OCI-LY7 (cell line): ENCODE measurements at regions not wholly inside any gene's neighbourhood (a gene's known extent, or its start where the extent isn't known, plus 50 kb on each side); places are given as distances from the start of the nearest gene placed in this dataset.

Source experiments
- BruUV-seq: library from RNA; stranded (reverse); fragments of 400-500 nt; replicated peaks from 2 replicates; lab custom pipeline; 2021; lab: Mats Ljungman, UMichigan
- CTCF ChIA-PET: fragments of 300-600 bp; sonication (Branson Sonifier 250); formaldehyde crosslinking; loops from one replicate; lab custom pipeline; 2022; ENCODE audit warnings: antibody characterized with exemption; ENCODE audit not compliant: unreplicated experiment; lab: Charles Lee
- POLR2A ChIA-PET: fragments of 300-600 bp; sonication (Branson Sonifier 250); formaldehyde crosslinking; loops from one replicate; lab custom pipeline; 2022; ENCODE audit warnings: antibody characterized with exemption; lab: Charles Lee
- DNase-seq: peaks from one replicate; pipeline ENCODE4 v3.0.0-alpha.2; 2015; ENCODE audit warnings: low spot score
- H2AFZ ChIP-seq: fragments of 200-600 bp; sonication (generic), shearing (Covaris generic); 2 replicates; pipeline ENCODE4 v1.6.1; 2014; ENCODE audit warnings: mild to moderate bottlenecking, antibody characterized with exemption, low read length, moderate library complexity
- H3K27ac ChIP-seq: fragments of 200-600 bp; sonication (generic); 2 replicates; pipeline ENCODE4 v1.5.1; 2014; ENCODE audit warnings: mixed run types, low read depth, mild to moderate bottlenecking, moderate library complexity, low read length, inconsistent platforms; ENCODE audit not compliant: poor library complexity, severe bottlenecking
- H3K36me3 ChIP-seq: fragments of 200-600 bp; sonication (generic); 2 replicates; pipeline ENCODE4 v1.6.1; 2014; ENCODE audit warnings: mild to moderate bottlenecking, antibody characterized with exemption, low read length, moderate library complexity, mixed read lengths; ENCODE audit not compliant: insufficient read depth
- H3K4me1 ChIP-seq: fragments of 200-600 bp; sonication (generic); 2 replicates; pipeline ENCODE4 v1.5.1; 2014; ENCODE audit warnings: mild to moderate bottlenecking, low read length; ENCODE audit not compliant: insufficient read depth, poor library complexity, severe bottlenecking
- H3K4me2 ChIP-seq: fragments of 200-600 bp; sonication (generic); 2 replicates; pipeline ENCODE4 v1.6.1; 2014; ENCODE audit warnings: mild to moderate bottlenecking, low read length
- H3K4me3 ChIP-seq: fragments of 200-600 bp; sonication (generic); 2 replicates; pipeline ENCODE4 v1.5.1; 2014; ENCODE audit warnings: mild to moderate bottlenecking, low read depth, low read length; ENCODE audit not compliant: poor library complexity, severe bottlenecking
- H3K79me2 ChIP-seq: fragments of 200-600 bp; sonication (generic); 2 replicates; pipeline ENCODE4 v1.6.1; 2016; ENCODE audit warnings: low read depth, mild to moderate bottlenecking, low read length, moderate library complexity, mixed read lengths; ENCODE audit not compliant: insufficient read depth
- H3K9me2 ChIP-seq: fragments of 200-600 bp; sonication (generic); 2 replicates; pipeline ENCODE4 v1.6.1; 2016; ENCODE audit warnings: mild to moderate bottlenecking, low read length, mixed read lengths; ENCODE audit not compliant: insufficient read depth
- H3K9me3 ChIP-seq: fragments of 200-600 bp; sonication (generic); 2 replicates; pipeline ENCODE4 v1.6.1; 2014; ENCODE audit warnings: mild to moderate bottlenecking, mixed run types, low read length, mixed read lengths
- H4K20me1 ChIP-seq: fragments of 200-600 bp; sonication (generic); 2 replicates; pipeline ENCODE4 v1.6.1; 2014; ENCODE audit warnings: mild to moderate bottlenecking, antibody characterized with exemption, low read length, moderate library complexity, mixed read lengths; ENCODE audit not compliant: insufficient read depth
- EZH2phosphoT487 ChIP-seq: fragments of 200-600 bp; sonication (generic); IDR thresholded peaks from 2 replicates; pipeline ENCODE4 v1.6.1; 2018; ENCODE audit warnings: low read depth, borderline replicate concordance, mild to moderate bottlenecking, mixed run types, antibody characterized with exemption, low read length, moderate library complexity, mixed read lengths
- intact Hi-C: fragments of 100-400 bp; cut with micrococcal nuclease; formaldehyde crosslinking; loops from one replicate; pipeline ENCODE4 v1.10.0; 2022; ENCODE audit not compliant: unreplicated experiment
- TF ChIP-seq, protein P1 (sequence below): fragments of 200-600 bp; sonication (generic); conservative IDR thresholded peaks from 2 replicates; pipeline ENCODE4 v1.5.1; 2014; ENCODE audit warnings: mild to moderate bottlenecking, antibody characterized with exemption, low read length, moderate library complexity, mixed read lengths

DNA sequence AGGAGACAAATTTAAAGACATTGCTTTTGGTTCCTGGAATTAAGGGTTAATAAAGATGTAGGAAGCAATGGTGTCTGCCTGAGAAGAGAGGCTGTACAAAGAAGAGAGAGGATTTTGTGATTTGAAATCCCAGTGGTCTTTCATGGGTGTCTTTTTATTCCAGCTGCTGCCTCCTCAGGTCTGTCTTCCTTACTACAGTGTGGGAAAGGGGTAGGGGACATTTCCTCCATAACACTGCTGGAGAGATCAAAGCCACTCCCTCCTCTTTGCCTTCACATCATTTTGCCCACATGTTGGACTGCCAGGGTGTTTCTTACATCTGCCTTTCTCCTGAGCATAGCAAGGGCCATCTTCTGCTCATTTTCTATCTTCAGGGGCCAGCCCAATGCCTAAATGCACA lies 348.5 kb downstream of the EN1 start:
- Histone ChIP-seq H4K20me1 (no peaks in the 10 kb centered on the region), H3K4me1 (no peaks in the 10 kb centered on the region), H3K4me3 (no peak overlapping the region), H3K36me3 (no peaks in the 10 kb centered on the region), H3K9me3 (no peaks in the 10 kb centered on the region), H3K79me2 (no peaks in the 10 kb centered on the region), H2AFZ (no peak overlapping the region), H3K9me2 (no peaks in the 10 kb centered on the region), H3K27ac (no peak overlapping the region), H3K4me2 (no peak overlapping the region)
- intact Hi-C loops: no loop called here
- no peak for TF ChIP-seq EZH2phosphoT487
- TF ChIP-seq, protein P1, sequence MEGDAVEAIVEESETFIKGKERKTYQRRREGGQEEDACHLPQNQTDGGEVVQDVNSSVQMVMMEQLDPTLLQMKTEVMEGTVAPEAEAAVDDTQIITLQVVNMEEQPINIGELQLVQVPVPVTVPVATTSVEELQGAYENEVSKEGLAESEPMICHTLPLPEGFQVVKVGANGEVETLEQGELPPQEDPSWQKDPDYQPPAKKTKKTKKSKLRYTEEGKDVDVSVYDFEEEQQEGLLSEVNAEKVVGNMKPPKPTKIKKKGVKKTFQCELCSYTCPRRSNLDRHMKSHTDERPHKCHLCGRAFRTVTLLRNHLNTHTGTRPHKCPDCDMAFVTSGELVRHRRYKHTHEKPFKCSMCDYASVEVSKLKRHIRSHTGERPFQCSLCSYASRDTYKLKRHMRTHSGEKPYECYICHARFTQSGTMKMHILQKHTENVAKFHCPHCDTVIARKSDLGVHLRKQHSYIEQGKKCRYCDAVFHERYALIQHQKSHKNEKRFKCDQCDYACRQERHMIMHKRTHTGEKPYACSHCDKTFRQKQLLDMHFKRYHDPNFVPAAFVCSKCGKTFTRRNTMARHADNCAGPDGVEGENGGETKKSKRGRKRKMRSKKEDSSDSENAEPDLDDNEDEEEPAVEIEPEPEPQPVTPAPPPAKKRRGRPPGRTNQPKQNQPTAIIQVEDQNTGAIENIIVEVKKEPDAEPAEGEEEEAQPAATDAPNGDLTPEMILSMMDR: no peak
- CTCF ChIA-PET: no interaction called here
- no TSS peak for BruUV-seq
- DNase-seq: no peak
- POLR2A ChIA-PET: no interaction called here

DNA sequence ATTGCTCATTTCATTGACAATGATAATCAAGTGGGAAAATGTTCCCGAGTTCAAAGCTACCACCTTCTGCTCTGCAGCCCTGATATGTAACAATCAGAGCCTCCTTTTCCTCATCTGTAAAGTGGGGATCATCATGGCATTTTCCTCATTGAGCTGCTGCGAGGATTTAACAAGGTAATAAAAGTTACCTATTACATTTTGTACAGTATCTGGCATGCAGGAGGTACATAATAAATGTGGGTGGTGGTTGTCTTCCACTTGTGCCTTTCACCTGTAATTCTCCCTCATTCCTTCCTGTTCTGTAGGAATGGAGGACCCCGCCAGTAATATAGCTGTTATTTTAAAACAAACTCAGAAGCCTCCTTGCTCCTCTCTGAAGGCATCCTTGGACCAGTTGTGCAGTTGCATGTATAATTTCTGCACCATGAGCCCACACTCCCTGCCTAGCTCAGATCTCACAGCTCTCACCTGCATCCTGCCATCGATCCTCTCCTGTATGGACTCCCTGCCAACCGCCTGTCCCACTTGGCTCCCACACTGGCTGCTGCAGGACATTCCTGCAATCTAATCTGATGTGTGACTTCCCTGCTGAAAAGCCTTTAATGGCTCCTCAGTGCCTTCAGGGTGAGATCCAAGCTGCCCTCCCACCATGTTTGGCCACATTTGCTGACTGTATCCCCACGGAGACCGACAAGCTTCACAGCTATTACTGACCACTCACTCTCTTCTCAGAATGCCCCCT lies 350.4 kb downstream of the EN1 start:
- no peaks in the 10 kb centered on the region for H3K79me2 ChIP-seq
- ChIA-PET POLR2A (no interaction called here), CTCF (no interaction called here)
- no peak overlapping the region for H3K4me2 ChIP-seq
- no TSS peak for BruUV-seq
- H3K9me3 ChIP-seq: no peaks in the 10 kb centered on the region
- no peak overlapping the region for H2AFZ ChIP-seq
- no peaks in the 10 kb centered on the region for H3K36me3 ChIP-seq
- H3K4me3 ChIP-seq: no peak overlapping the region
- H4K20me1 ChIP-seq: no peaks in the 10 kb centered on the region
- no peak for TF ChIP-seq EZH2phosphoT487
- TF ChIP-seq, protein P1: no peak
- H3K4me1 ChIP-seq: no peaks in the 10 kb centered on the region
- no peaks in the 10 kb centered on the region for H3K9me2 ChIP-seq
- DNase-seq: no peak
- intact Hi-C loops: no loop called here
- no peak overlapping the region for H3K27ac ChIP-seq

DNA sequence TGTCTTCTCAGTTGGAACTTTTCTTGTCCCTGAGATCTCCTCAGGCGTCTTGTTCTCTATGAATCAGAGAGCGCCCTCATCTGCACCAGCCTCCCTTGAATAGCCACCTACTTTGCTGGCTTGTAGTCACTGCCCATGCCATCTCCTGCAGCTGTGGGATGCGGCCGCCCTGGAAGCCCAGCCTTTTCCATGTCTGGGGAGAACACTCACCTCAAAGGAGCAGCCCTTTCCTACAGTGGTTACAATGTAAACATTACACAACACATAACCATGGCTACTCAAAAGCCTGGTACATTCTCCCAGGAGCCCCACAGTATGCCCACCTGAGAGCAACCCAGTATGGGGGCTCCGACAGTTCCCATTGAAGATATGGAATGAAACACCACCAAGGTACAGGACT lies 351.0 kb downstream of the EN1 start:
- H3K36me3 ChIP-seq: no peaks in the 10 kb centered on the region
- intact Hi-C loops: no loop called here
- ChIA-PET CTCF (no interaction called here), POLR2A (no interaction called here)
- DNase-seq: no peak
- H3K9me3 ChIP-seq: no peaks in the 10 kb centered on the region
- no peak overlapping the region for H2AFZ ChIP-seq
- no peak overlapping the region for H3K4me2 ChIP-seq
- H3K4me3 ChIP-seq: no peak overlapping the region
- H4K20me1 ChIP-seq: no peaks in the 10 kb centered on the region
- TF ChIP-seq, protein P1: no peak
- no peak for TF ChIP-seq EZH2phosphoT487
- no TSS peak for BruUV-seq
- no peak overlapping the region for H3K27ac ChIP-seq
- H3K79me2 ChIP-seq: no peaks in the 10 kb centered on the region
- H3K4me1 ChIP-seq: no peaks in the 10 kb centered on the region
- no peaks in the 10 kb centered on the region for H3K9me2 ChIP-seq
